ENCODE measurements at regions not wholly inside any gene's neighbourhood (a gene's known extent, or its start where the extent isn't known, plus 50 kb on each side); places are given as distances from the start of the nearest gene placed in this dataset. TPM values are rescaled to one million over a fixed set of nuclear protein-coding genes. Genes with fewer than 3 reads are reported as not detected.

DNA sequence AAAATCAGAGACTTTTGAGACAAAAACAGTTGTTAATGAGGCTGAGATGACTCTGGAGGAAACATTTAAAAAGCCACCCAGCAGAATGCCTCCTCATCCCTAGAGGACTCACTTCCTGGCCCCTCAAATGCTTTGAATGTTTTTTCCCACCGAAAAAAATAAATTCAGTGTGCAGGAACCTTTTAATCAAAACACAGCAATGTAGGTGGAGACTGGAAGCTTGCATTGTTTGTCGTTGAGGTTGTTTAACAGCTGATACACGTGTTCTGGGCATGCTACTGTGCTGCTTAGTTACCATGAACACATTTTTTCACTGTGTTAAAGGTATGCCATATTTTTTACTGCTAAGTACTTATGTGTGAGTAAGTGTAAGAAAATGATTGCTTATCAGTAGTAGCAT is 65.7 kb upstream of the ADCY2 start:
- Histone ChIP-seq H3K27ac (ENCODE audit: low read depth, low read length) (no peak overlapping the region), H3K36me3 (ENCODE audit: control insufficient read depth, insufficient read depth, low read length) (no peaks in the 10 kb centered on the region), H3K18ac (ENCODE audit: low read length) (no peak overlapping the region), H4K8ac (ENCODE audit: low read depth, low read length) (no peak overlapping the region), H3K23ac (ENCODE audit: low read length) (no peak overlapping the region), H2BK5ac (ENCODE audit: low read length) (no peak overlapping the region), H2AK5ac (ENCODE audit: low read length) (no peak overlapping the region), H3K56ac (ENCODE audit: low read length) (no peak overlapping the region), H3K4me3 (ENCODE audit: low read length) (no peak overlapping the region), H2BK15ac (replicated peaks; ENCODE audit: low read depth) (no peak overlapping the region), H2BK120ac (ENCODE audit: low read depth, low read length) (no peak overlapping the region), H3K79me2 (ENCODE audit: control insufficient read depth, insufficient read depth, low read length) (no peaks in the 10 kb centered on the region), H3K9ac (ENCODE audit: low read length) (no peak overlapping the region), H3K27me3 (ENCODE audit: insufficient read depth, low read length, poor library complexity) (no peaks in the 10 kb centered on the region), H4K5ac (ENCODE audit: low read length) (no peak overlapping the region), H3K4ac (ENCODE audit: low read depth, low read length) (no peak overlapping the region), H3K4me1 (ENCODE audit: control insufficient read depth, low read depth, low read length) (peaks cover 5% of the 10 kb centered on the region), H3K4me2 (ENCODE audit: low read length) (no peak overlapping the region), H3K79me1 (ENCODE audit: low read length) (no peaks in the 10 kb centered on the region)
- no peak for DNase-seq
- WGBS (ENCODE audit: extremely low coverage, insufficient coverage, low lambda C conversion rate) = no CpG with 5 or more reads among the region's 3 CpGs

DNA sequence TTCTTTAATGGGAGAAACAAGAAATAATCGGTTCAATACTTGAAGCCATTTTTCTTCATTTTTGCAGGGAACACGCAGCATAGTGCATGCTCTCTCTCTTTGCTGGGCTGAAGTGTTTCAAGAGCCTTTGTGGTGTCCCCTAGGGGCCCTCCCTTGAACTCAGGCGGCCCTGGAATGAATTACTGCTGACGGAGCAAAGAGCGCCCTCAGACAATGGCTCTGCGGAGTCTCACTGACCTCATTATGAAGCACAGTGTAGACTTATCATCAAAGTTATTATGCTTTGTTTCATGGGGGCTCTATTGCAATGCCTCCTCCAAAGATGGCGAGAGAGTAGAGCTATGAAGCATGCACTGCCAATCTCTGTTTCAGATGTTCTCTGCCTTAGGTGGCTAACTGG is 64.8 kb upstream of the ADCY2 start:
- no peak overlapping the region for H2BK5ac ChIP-seq (ENCODE audit: low read length)
- H3K4me3 ChIP-seq (ENCODE audit: low read length) = no peak overlapping the region
- H4K8ac ChIP-seq (ENCODE audit: low read depth, low read length) = no peak overlapping the region
- H2BK15ac ChIP-seq (replicated peaks; ENCODE audit: low read depth) = no peak overlapping the region
- H2AK5ac ChIP-seq (ENCODE audit: low read length) = no peak overlapping the region
- H3K23ac ChIP-seq (ENCODE audit: low read length) = no peak overlapping the region
- no peak overlapping the region for H4K5ac ChIP-seq (ENCODE audit: low read length)
- H3K79me2 ChIP-seq (ENCODE audit: control insufficient read depth, insufficient read depth, low read length) = no peaks in the 10 kb centered on the region
- peaks cover 5% of the 10 kb centered on the region for H3K4me1 ChIP-seq (ENCODE audit: control insufficient read depth, low read depth, low read length)
- no peaks in the 10 kb centered on the region for H3K27me3 ChIP-seq (ENCODE audit: insufficient read depth, low read length, poor library complexity)
- no peak overlapping the region for H3K4ac ChIP-seq (ENCODE audit: low read depth, low read length)
- no peak overlapping the region for H3K4me2 ChIP-seq (ENCODE audit: low read length)
- no peak overlapping the region for H2BK120ac ChIP-seq (ENCODE audit: low read depth, low read length)
- no peaks in the 10 kb centered on the region for H3K79me1 ChIP-seq (ENCODE audit: low read length)
- H3K36me3 ChIP-seq (ENCODE audit: control insufficient read depth, insufficient read depth, low read length) = no peaks in the 10 kb centered on the region
- no peak overlapping the region for H3K27ac ChIP-seq (ENCODE audit: low read depth, low read length)
- no peak overlapping the region for H3K56ac ChIP-seq (ENCODE audit: low read length)
- H3K18ac ChIP-seq (ENCODE audit: low read length) = no peak overlapping the region
- WGBS (ENCODE audit: extremely low coverage, insufficient coverage, low lambda C conversion rate) = no CpG with 5 or more reads among the region's 7 CpGs
- peak; percentile 47 for DNase-seq
- no peak overlapping the region for H3K9ac ChIP-seq (ENCODE audit: low read length)

Small RNA genes lying in the stretch of these regions (small RNA-seq; reads per million reads assigned to genes)
- not detected for gene RF00017 (ENCODE audit: insufficient read depth)
- gene RNA5SP176 (ENCODE audit: insufficient read depth) = not detected

Data from mesendoderm (in vitro differentiated cells).